Heart left ventricle (tissue), 13 donors: ENCODE measurements at regions not wholly inside any gene's neighbourhood (a gene's known extent, or its start where the extent isn't known, plus 50 kb on each side); places are given as distances from the start of the nearest gene placed in this dataset.

Experiments used
- CTCF ChIP-seq, 12 donors: fragments of 200-600 bp; sonication (generic) in 4 of 12; IDR thresholded peaks; one replicate each; pipeline versions ENCODE4 v1.5.0 to v1.8.0; 2018 to 2022; ENCODE audit warnings: antibody characterized with exemption in 12 of 12, mild to moderate bottlenecking in 5 of 12
- POLR2A ChIP-seq, 2 donors: fragments of 450-650 bp; IDR thresholded peaks; one replicate each; pipeline ENCODE4 v1.6.1; 2017; ENCODE audit warnings: antibody characterized with exemption in 2 of 2, mild to moderate bottlenecking in 2 of 2, moderate library complexity in 2 of 2
- donor health status: ischemic (EF 13 %, LVEDD 7.1; RV severe dilation, severe dysfunction).
- donor health status: DM: no; HTN: yes; CAD: no.
- donor health status: DM: no; HTN: no; CAD: no.
- donor health status: ischemic (EF 25% LVEDD 6.9; RV normal size, moderate dysfunction).
- donor health status: ischemic (EF 25% LVEDD 5.7; RV mildly dilated, moderate dysfunction).
- donor health status: ischemic (EF 35%, LVEDD 5.7; RV mildly dilated, moderate dysfunction).
- donor health status: nonischemic (EF 11% LVEDD 7.7; RV severe dilation, severe dysfunction).
- donor health status: DM: yes; HTN: yes; CAD: no.
- donor health status: PGD.
- donor health status: ischemic (EF 29% LVEDD 5.4; RV normal size, mild dysfunction).
- donor health status: nonischemic (EF 23%, LVEDD 6.1; RV moderate dilation, normal function).

- TF ChIP-seq CTCF (IDR thresholded peaks at IDR 0.05) (no peak), POLR2A (IDR thresholded peaks at IDR 0.05) (no peak)
These were observed 84.1 kb upstream of the INHBA start for GRCh38 chr7:41786944-41787343.
